OCI-LY3 (cell line): ENCODE measurements at regions not wholly inside any gene's neighbourhood (a gene's known extent, or its start where the extent isn't known, plus 50 kb on each side); places are given as distances from the start of the nearest gene placed in this dataset.

Experiments used
- H2AFZ ChIP-seq: fragments of 200-600, 300-600 bp; shearing (Covaris generic); 2 replicates; pipeline ENCODE4 v1.6.0; 2014; ENCODE audit warnings: antibody characterized with exemption, low read depth, low read length
- H3K27ac ChIP-seq: fragments of 200-600, 300-600 bp; sonication (generic); 2 replicates; pipeline ENCODE4 v1.5.1; 2014; ENCODE audit warnings: mild to moderate bottlenecking, low read length, moderate library complexity, mixed read lengths
- H3K27me3 ChIP-seq: fragments of 200-600, 300-600 bp; sonication (generic); 2 replicates; pipeline ENCODE4 v1.6.1; 2014; ENCODE audit warnings: low read depth, low read length, mixed read lengths
- H3K36me3 ChIP-seq: fragments of 200-600, 300-600 bp; sonication (generic); replicated peaks from 2 replicates; pipeline ENCODE3; 2014; ENCODE audit warnings: low read depth, low read length, mixed read lengths
- H3K4me1 ChIP-seq: fragments of 300-600, 200-600 bp; sonication (generic); 2 replicates; pipeline ENCODE4 v1.6.1; 2014; ENCODE audit warnings: low read length, mixed read lengths
- H3K4me2 ChIP-seq: fragments of 200-600, 300-600 bp; sonication (generic); 2 replicates; pipeline ENCODE4 v1.6.1; 2014; ENCODE audit warnings: low read length, mixed read lengths
- H3K4me3 ChIP-seq: fragments of 300-600, 200-600 bp; sonication (generic); 2 replicates; pipeline ENCODE4 v1.5.1; 2014; ENCODE audit warnings: antibody characterized with exemption, mild to moderate bottlenecking, low read length, moderate library complexity
- H3K79me2 ChIP-seq: fragments of 300-600, 200-600 bp; shearing (Covaris generic); 2 replicates; pipeline ENCODE4 v1.6.1; 2014; ENCODE audit warnings: mild to moderate bottlenecking, low read length, mixed read lengths
- H3K9ac ChIP-seq: fragments of 300-600, 200-600 bp; shearing (Covaris generic); 2 replicates; pipeline ENCODE4 v1.6.0; 2014; ENCODE audit warnings: mild to moderate bottlenecking, low read length, moderate library complexity
- H3K9me3 ChIP-seq: fragments of 200-600, 300-600 bp; shearing (Covaris generic); 2 replicates; pipeline ENCODE4 v1.6.1; 2014; ENCODE audit warnings: low read length, mixed read lengths; ENCODE audit not compliant: insufficient read depth
- H4K20me1 ChIP-seq: fragments of 200-600, 300-600 bp; sonication (generic); 2 replicates; pipeline ENCODE4 v1.6.1; 2016; ENCODE audit warnings: low read length, mixed read lengths; ENCODE audit not compliant: insufficient read depth
- EZH2phosphoT487 ChIP-seq: fragments of 200-600 bp; shearing (Covaris generic); IDR thresholded peaks from 2 replicates; pipeline ENCODE4 v1.6.1; 2018; ENCODE audit warnings: antibody characterized with exemption, mixed run types, low read depth
- TF ChIP-seq, protein P1 (sequence below): fragments of 200-600, 300-600 bp; sonication (generic); IDR thresholded peaks from 2 replicates; pipeline ENCODE4 v1.5.1; 2014; ENCODE audit warnings: antibody characterized with exemption, low read length, low read depth

DNA sequence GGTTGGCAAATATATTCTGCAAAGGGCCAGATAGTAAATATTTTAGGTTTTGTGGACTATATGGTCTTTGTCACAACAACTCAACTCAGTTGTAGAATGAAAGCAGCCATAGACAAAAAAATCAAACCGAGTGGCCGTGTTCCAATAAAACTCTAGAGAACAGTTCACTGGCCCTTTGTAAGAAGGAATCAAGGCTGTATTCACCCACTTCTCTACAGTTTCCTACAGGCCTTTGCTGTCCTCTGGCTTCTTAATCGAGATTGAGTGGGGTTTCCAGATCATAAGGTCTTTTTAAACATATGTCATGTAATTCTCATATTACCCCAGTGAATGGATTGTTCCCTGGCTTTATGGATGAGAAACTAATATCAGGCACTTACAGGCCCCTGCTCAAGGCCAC, 448.9 kb upstream of the ETAA1 start:
- H3K4me2 ChIP-seq = no peak overlapping the region
- no peaks in the 10 kb centered on the region for H3K79me2 ChIP-seq
- H3K27ac ChIP-seq = no peak overlapping the region
- no peak overlapping the region for H3K9ac ChIP-seq
- H3K27me3 ChIP-seq = no peaks in the 10 kb centered on the region
- H4K20me1 ChIP-seq = no peaks in the 10 kb centered on the region
- no peak overlapping the region for H3K4me3 ChIP-seq
- no peaks in the 10 kb centered on the region for H3K36me3 ChIP-seq
- H2AFZ ChIP-seq = no peak overlapping the region
- TF ChIP-seq, protein P1, sequence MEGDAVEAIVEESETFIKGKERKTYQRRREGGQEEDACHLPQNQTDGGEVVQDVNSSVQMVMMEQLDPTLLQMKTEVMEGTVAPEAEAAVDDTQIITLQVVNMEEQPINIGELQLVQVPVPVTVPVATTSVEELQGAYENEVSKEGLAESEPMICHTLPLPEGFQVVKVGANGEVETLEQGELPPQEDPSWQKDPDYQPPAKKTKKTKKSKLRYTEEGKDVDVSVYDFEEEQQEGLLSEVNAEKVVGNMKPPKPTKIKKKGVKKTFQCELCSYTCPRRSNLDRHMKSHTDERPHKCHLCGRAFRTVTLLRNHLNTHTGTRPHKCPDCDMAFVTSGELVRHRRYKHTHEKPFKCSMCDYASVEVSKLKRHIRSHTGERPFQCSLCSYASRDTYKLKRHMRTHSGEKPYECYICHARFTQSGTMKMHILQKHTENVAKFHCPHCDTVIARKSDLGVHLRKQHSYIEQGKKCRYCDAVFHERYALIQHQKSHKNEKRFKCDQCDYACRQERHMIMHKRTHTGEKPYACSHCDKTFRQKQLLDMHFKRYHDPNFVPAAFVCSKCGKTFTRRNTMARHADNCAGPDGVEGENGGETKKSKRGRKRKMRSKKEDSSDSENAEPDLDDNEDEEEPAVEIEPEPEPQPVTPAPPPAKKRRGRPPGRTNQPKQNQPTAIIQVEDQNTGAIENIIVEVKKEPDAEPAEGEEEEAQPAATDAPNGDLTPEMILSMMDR = no peak
- TF ChIP-seq EZH2phosphoT487 = no peak
- no peaks in the 10 kb centered on the region for H3K4me1 ChIP-seq
- H3K9me3 ChIP-seq = no peaks in the 10 kb centered on the region

DNA sequence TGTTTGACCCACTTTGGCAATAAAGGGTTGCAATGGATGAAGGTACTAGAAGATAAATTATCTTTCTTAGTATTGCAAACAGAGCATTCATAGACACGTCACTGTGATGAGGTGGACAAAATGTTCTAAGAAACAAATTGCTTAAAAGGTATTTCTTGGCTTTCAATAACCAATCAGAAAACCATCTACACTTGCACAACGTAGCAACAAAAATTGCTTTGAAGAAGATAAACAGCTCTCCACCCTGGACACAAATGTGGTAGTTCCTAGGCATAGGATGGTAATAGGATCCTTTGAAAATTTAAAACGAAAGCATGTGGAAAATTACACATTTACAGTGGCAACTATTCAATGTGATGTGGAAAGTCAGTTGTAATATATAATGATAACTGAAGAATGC, 439.9 kb upstream of the ETAA1 start:
- H2AFZ ChIP-seq = no peak overlapping the region
- no peaks in the 10 kb centered on the region for H3K27me3 ChIP-seq
- no peaks in the 10 kb centered on the region for H3K36me3 ChIP-seq
- no peak overlapping the region for H3K4me2 ChIP-seq
- H3K9ac ChIP-seq = no peak overlapping the region
- H3K4me3 ChIP-seq = no peak overlapping the region
- no peaks in the 10 kb centered on the region for H3K4me1 ChIP-seq
- H3K27ac ChIP-seq = no peak overlapping the region
- H4K20me1 ChIP-seq = no peaks in the 10 kb centered on the region
- no peaks in the 10 kb centered on the region for H3K79me2 ChIP-seq
- H3K9me3 ChIP-seq = no peaks in the 10 kb centered on the region
- TF ChIP-seq, protein P1 = no peak
- TF ChIP-seq EZH2phosphoT487 = no peak

DNA sequence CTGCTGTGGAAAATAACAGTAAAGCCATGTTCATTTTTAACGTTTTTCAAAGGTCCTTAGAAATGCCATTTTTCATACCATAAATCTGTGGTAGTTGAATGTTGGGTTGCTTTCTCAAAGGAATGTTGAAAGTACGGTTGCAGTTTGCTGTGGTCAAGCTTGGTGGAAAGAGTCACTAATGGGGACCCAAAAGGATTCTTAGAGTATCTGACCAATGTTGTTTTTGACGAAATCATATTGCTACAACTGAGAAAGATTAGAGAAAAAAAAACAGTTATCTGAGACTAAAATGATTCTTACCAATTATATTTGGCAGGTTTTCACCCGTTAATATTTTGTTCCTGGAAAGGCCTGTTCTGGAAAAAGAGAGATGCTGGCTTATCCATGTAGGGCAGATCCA, 439.5 kb upstream of the ETAA1 start:
- no peaks in the 10 kb centered on the region for H3K4me1 ChIP-seq
- no peak overlapping the region for H3K9ac ChIP-seq
- no peak overlapping the region for H3K4me2 ChIP-seq
- no peak overlapping the region for H3K27ac ChIP-seq
- H3K4me3 ChIP-seq = no peak overlapping the region
- no peaks in the 10 kb centered on the region for H3K27me3 ChIP-seq
- H3K9me3 ChIP-seq = no peaks in the 10 kb centered on the region
- no peaks in the 10 kb centered on the region for H4K20me1 ChIP-seq
- no peak overlapping the region for H2AFZ ChIP-seq
- H3K36me3 ChIP-seq = no peaks in the 10 kb centered on the region
- TF ChIP-seq, protein P1 = no peak
- TF ChIP-seq EZH2phosphoT487 = no peak
- H3K79me2 ChIP-seq = no peaks in the 10 kb centered on the region

DNA sequence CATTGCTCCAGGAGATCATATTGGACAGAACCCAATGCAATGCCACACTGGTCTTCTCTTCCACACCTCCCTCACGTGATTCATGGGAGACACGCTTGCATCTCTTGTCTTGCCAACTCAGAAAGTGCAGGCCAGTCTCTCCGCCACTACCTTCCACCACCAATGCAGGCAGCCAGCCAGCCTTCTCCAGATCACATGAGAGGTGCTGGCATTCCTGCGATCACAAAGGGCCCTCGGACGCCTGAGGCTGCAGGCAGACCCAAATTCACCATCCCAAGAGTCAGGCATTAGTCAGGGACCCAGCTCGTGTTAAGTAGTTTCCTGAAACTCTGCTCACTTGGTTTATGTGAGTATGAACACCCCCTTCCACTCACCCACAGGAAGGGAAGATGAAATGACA, 437.0 kb upstream of the ETAA1 start:
- no peaks in the 10 kb centered on the region for H3K9me3 ChIP-seq
- no peaks in the 10 kb centered on the region for H3K4me1 ChIP-seq
- H3K9ac ChIP-seq = no peak overlapping the region
- H3K79me2 ChIP-seq = no peaks in the 10 kb centered on the region
- no peak overlapping the region for H3K4me2 ChIP-seq
- H3K4me3 ChIP-seq = no peak overlapping the region
- H4K20me1 ChIP-seq = no peaks in the 10 kb centered on the region
- H3K36me3 ChIP-seq = no peaks in the 10 kb centered on the region
- no peak overlapping the region for H3K27ac ChIP-seq
- no peak overlapping the region for H2AFZ ChIP-seq
- TF ChIP-seq EZH2phosphoT487 = no peak
- TF ChIP-seq, protein P1 = no peak
- no peaks in the 10 kb centered on the region for H3K27me3 ChIP-seq
